Natural killer cell (primary cell): ENCODE measurements at regions not wholly inside any gene's neighbourhood (a gene's known extent, or its start where the extent isn't known, plus 50 kb on each side); places are given as distances from the start of the nearest gene placed in this dataset.
"Not testable (repeated sequence)": the region's sequence is repeated elsewhere in the genome, so short reads cannot be mapped to it uniquely, and the experiment has no call there.

Source experiments
- ATAC-seq, 3 donors: fragments of 150-1000 bp in 2 of 3; fragments of 200-7000 bp in 1 of 3; cut with Tn5 transposase; 1 replicate in 1 of 3; 2 replicates in 2 of 3; pipeline ENCODE4 v1.10.0; 2021; ENCODE audit warnings: mild to moderate bottlenecking in 2 of 3, moderate library complexity in 2 of 3
- DNase-seq, 2 donors: peaks; one replicate each; pipeline versions ENCODE4 v3.0.0 to v3.0.0-alpha.2; 2013 to 2021; ENCODE audit warnings: mixed read lengths in 1 of 2
- H3K27ac ChIP-seq: one replicate; pipeline ENCODE4 v1.5.1; 2013; ENCODE audit warnings: mild to moderate bottlenecking, low read length
- H3K27me3 ChIP-seq: one replicate; pipeline ENCODE4 v1.6.1; 2013; ENCODE audit warnings: low read length; ENCODE audit not compliant: control insufficient read depth, insufficient read depth
- H3K36me3 ChIP-seq: one replicate; pipeline ENCODE4 v1.6.1; 2013; ENCODE audit warnings: low read length; ENCODE audit not compliant: control insufficient read depth, insufficient read depth
- H3K4me1 ChIP-seq: one replicate; pipeline ENCODE4 v1.6.1; 2013; ENCODE audit warnings: low read length; ENCODE audit not compliant: control insufficient read depth, insufficient read depth
- H3K4me3 ChIP-seq: one replicate; pipeline ENCODE4 v1.5.1; 2013; ENCODE audit warnings: low read length
- H3K9me3 ChIP-seq: one replicate; pipeline ENCODE4 v1.6.1; 2013; ENCODE audit warnings: low read length; ENCODE audit not compliant: control insufficient read depth, insufficient read depth
- H3K27ac Mint-ChIP-seq, 2 donors: one replicate each; pipeline ENCODE4 v1.8.0; 2022; ENCODE audit warnings: mild to moderate bottlenecking in 2 of 2, mixed read lengths in 2 of 2, moderate library complexity in 1 of 2
- H3K27me3 Mint-ChIP-seq, 2 donors: one replicate each; pipeline ENCODE4 v1.8.0; 2022; ENCODE audit warnings: low read depth in 2 of 2, mixed read lengths in 2 of 2
- H3K36me3 Mint-ChIP-seq: one replicate; pipeline ENCODE4 v1.8.0; 2022; ENCODE audit warnings: mixed read lengths
- H3K4me1 Mint-ChIP-seq, 2 donors: one replicate each; pipeline ENCODE4 v1.8.0; 2022; ENCODE audit warnings: mixed read lengths in 2 of 2
- H3K4me3 Mint-ChIP-seq: one replicate; pipeline ENCODE4 v1.8.0; 2022; ENCODE audit warnings: mild to moderate bottlenecking, moderate library complexity, mixed read lengths
- H3K9me3 Mint-ChIP-seq, 2 donors: one replicate each; pipeline ENCODE4 v1.8.0; 2022; ENCODE audit warnings: mixed read lengths in 2 of 2
- CTCF ChIP-seq: fragments of 200-600 bp; IDR thresholded peaks from one replicate; pipeline ENCODE4 v1.8.0; 2022; ENCODE audit warnings: antibody characterized with exemption
- WGBS: methylation state at CpG from one replicate; pipeline ENCODE4 v1.1.7; 2013; ENCODE audit warnings: missing lambda C conversion rate; ENCODE audit not compliant: insufficient coverage; 5-methylcytosine and 5-hydroxymethylcytosine counted together
- intact Hi-C: fragments of 100-400 bp; cut with micrococcal nuclease; formaldehyde crosslinking; loops from one replicate; pipeline ENCODE4 v1.14.2; 2022

- TF ChIP-seq CTCF, result no peak
- Histone ChIP-seq H3K4me1 (no peaks in the 10 kb centered on the region), H3K36me3 (no peaks in the 10 kb centered on the region), H3K27me3 (no peaks in the 10 kb centered on the region), H3K27ac (no peak overlapping the region), H3K4me3 (no peak overlapping the region), H3K9me3 (no peaks in the 10 kb centered on the region)
- Mint-ChIP-seq H3K36me3 (no peaks in the 10 kb centered on the region), H3K4me3 (no peak overlapping the region), H3K27me3 (no peaks in the 10 kb centered on the region), H3K9me3 (peaks cover 0 to 5% of the 10 kb centered on the region in 2 donors), H3K4me1 (no peaks in the 10 kb centered on the region), H3K27ac (no peak overlapping the region)
- 83% methylated on average over 4 of the region's 4 CpGs for WGBS
- intact Hi-C loops, result no loop called here
- DNase-seq (no peak), ATAC-seq (no peak)
Measured at GRCh38 chr2:53511549-53511948, 256.1 kb upstream of the CHAC2 start.

- H3K4me1 Mint-ChIP-seq, result no peaks in the 10 kb centered on the region
- H3K9me3 Mint-ChIP-seq, result peaks cover 0 to 5% of the 10 kb centered on the region in 2 donors
- no peaks in the 10 kb centered on the region for H3K36me3 Mint-ChIP-seq
- no peaks in the 10 kb centered on the region for H3K27me3 Mint-ChIP-seq
- Histone ChIP-seq H3K36me3 (no peaks in the 10 kb centered on the region), H3K4me1 (no peaks in the 10 kb centered on the region), H3K27ac (no peak overlapping the region), H3K4me3 (no peak overlapping the region), H3K9me3 (no peaks in the 10 kb centered on the region), H3K27me3 (no peaks in the 10 kb centered on the region)
- ATAC-seq, result no peak
- 79% methylated on average over 4 of the region's 4 CpGs for WGBS
- intact Hi-C loops, result no loop called here
- no peak for DNase-seq
- H3K4me3 Mint-ChIP-seq, result no peak overlapping the region
- no peak for TF ChIP-seq CTCF
- no peak overlapping the region for H3K27ac Mint-ChIP-seq
Measured at GRCh38 chr2:53510401-53510800, 257.2 kb upstream of the CHAC2 start.

GRCh38 chr2:53509831-53510388 is 257.7 kb upstream of the CHAC2 start:
- Histone ChIP-seq H3K4me1 (no peaks in the 10 kb centered on the region), H3K4me3 (no peak overlapping the region), H3K27ac (no peak overlapping the region), H3K27me3 (no peaks in the 10 kb centered on the region), H3K36me3 (no peaks in the 10 kb centered on the region), H3K9me3 (no peaks in the 10 kb centered on the region)
- ATAC-seq, result no peak
- no peak overlapping the region for H3K4me3 Mint-ChIP-seq
- DNase-seq, result no peak
- intact Hi-C loops, result no loop called here
- 74% methylated on average over 7 of the region's 9 CpGs for WGBS
- H3K27ac Mint-ChIP-seq, result no peak overlapping the region
- no peaks in the 10 kb centered on the region for H3K4me1 Mint-ChIP-seq
- H3K36me3 Mint-ChIP-seq, result no peaks in the 10 kb centered on the region
- H3K9me3 Mint-ChIP-seq, result peaks cover 0 to 5% of the 10 kb centered on the region in 2 donors
- no peaks in the 10 kb centered on the region for H3K27me3 Mint-ChIP-seq
- TF ChIP-seq CTCF, result no peak

- Mint-ChIP-seq H3K4me3 (no peak overlapping the region), H3K4me1 (no peaks in the 10 kb centered on the region), H3K27me3 (no peaks in the 10 kb centered on the region), H3K9me3 (peaks cover 0 to 7% of the 10 kb centered on the region in 2 donors), H3K27ac (no peak overlapping the region), H3K36me3 (no peaks in the 10 kb centered on the region)
- Histone ChIP-seq H3K27me3 (no peaks in the 10 kb centered on the region), H3K9me3 (no peaks in the 10 kb centered on the region), H3K4me3 (no peak overlapping the region), H3K36me3 (no peaks in the 10 kb centered on the region), H3K4me1 (no peaks in the 10 kb centered on the region), H3K27ac (no peak overlapping the region)
- no peak for ATAC-seq
- TF ChIP-seq CTCF, result no peak
- intact Hi-C loops, result no loop called here
- DNase-seq, result no peak
- WGBS, result 42% methylated on average over 2 of the region's 3 CpGs
Measured at GRCh38 chr2:53508667-53509066, 258.9 kb upstream of the CHAC2 start.

GRCh38 chr2:53507070-53507469 is 260.5 kb upstream of the CHAC2 start:
- H3K4me1 Mint-ChIP-seq, H3K4me3 Mint-ChIP-seq, H3K4me1 ChIP-seq, H3K36me3 ChIP-seq, intact Hi-C loops, H3K27ac Mint-ChIP-seq, DNase-seq, ATAC-seq, H3K9me3 ChIP-seq, H3K27me3 ChIP-seq, H3K9me3 Mint-ChIP-seq, H3K27me3 Mint-ChIP-seq, H3K36me3 Mint-ChIP-seq, H3K4me3 ChIP-seq, H3K27ac ChIP-seq: not testable (repeated sequence)
- WGBS, result 100% methylated on average over 2 of the region's 3 CpGs
